Aorta (tissue), 5 donors: ENCODE measurements at regions not wholly inside any gene's neighbourhood (a gene's known extent, or its start where the extent isn't known, plus 50 kb on each side); places are given as distances from the start of the nearest gene placed in this dataset.
A peak's percentile ranks its signal among the peaks of the same experiment; 100 is the strongest.
"Not testable (repeated sequence)": the region's sequence is repeated elsewhere in the genome, so short reads cannot be mapped to it uniquely, and the experiment has no call there.

Source experiments
- ATAC-seq: fragments of 200-7000 bp; cut with Tn5 transposase; one replicate; pipeline ENCODE4 v1.9.1; 2022; ENCODE audit warnings: moderate library complexity; ENCODE audit not compliant: low FRiP score
- DNase-seq, 2 donors: peaks; one replicate each; pipeline ENCODE4 v3.0.0-alpha.2; 2020
- H3K27ac ChIP-seq, 2 donors: one replicate each; pipeline ENCODE4 v1.5.1; 2013; ENCODE audit warnings: low read length in 2 of 2, mild to moderate bottlenecking in 2 of 2, moderate library complexity in 2 of 2, control low read depth in 1 of 2, inconsistent platforms in 1 of 2, low read depth in 1 of 2
- H3K27me3 ChIP-seq, 2 donors: one replicate each; pipeline ENCODE4 v1.6.1; 2013; ENCODE audit warnings: control low read depth in 1 of 2, low read length in 1 of 2, mild to moderate bottlenecking in 1 of 2, moderate library complexity in 1 of 2; ENCODE audit not compliant: insufficient read depth in 2 of 2, control insufficient read depth in 1 of 2
- H3K36me3 ChIP-seq, 2 donors: one replicate each; pipeline ENCODE4 v1.6.1; 2013; ENCODE audit warnings: control low read depth in 1 of 2, low read length in 1 of 2, mild to moderate bottlenecking in 1 of 2; ENCODE audit not compliant: insufficient read depth in 2 of 2, control insufficient read depth in 1 of 2
- H3K4me1 ChIP-seq, 2 donors: one replicate each; pipeline ENCODE4 v1.6.1; 2013; ENCODE audit warnings: low read length in 2 of 2, control low read depth in 1 of 2, mild to moderate bottlenecking in 1 of 2, moderate library complexity in 1 of 2; ENCODE audit not compliant: insufficient read depth in 2 of 2, control insufficient read depth in 1 of 2
- H3K4me3 ChIP-seq, 2 donors: one replicate each; pipeline ENCODE4 v1.5.1; 2013; ENCODE audit warnings: low read length in 2 of 2, control low read depth in 1 of 2, mild to moderate bottlenecking in 1 of 2
- H3K9me3 ChIP-seq: one replicate; pipeline ENCODE4 v1.6.1; 2013; ENCODE audit warnings: mild to moderate bottlenecking, low read length; ENCODE audit not compliant: control insufficient read depth
- WGBS, 2 donors: extraction: QIAGEN DNeasy Blood & Tissue Kit; methylation state at CpG; one replicate each; pipeline ENCODE4 v1.1.7; 2013; 5-methylcytosine and 5-hydroxymethylcytosine counted together
- intact Hi-C, 2 donors: fragments of 100-400 bp; cut with DNase I; formaldehyde crosslinking; loops; one replicate each; pipeline versions ENCODE4 v1.14.2 to v1.15.0; 2022
- donor health status: healthy with polysubstance abuse.
- donor health status: Bipolar disorder and iron deficiency.
- donor health status: DM: no; HTN: no; CAD: no.
- donor health status: DM: no; HTN: no; CAD: no.
- donor health status: DM: yes; HTN: yes; CAD: no.

- DNase-seq, H3K9me3 ChIP-seq, intact Hi-C loops, H3K36me3 ChIP-seq, H3K27me3 ChIP-seq, H3K4me3 ChIP-seq, H3K4me1 ChIP-seq, H3K27ac ChIP-seq, ATAC-seq: not testable (repeated sequence)
- WGBS, 2 donors: 90 to 93% methylated on average over 1 of the region's 1 CpG
Observed at GRCh38 chr6:168186018-168186417, 107.0 kb upstream of the FRMD1 start.

GRCh38 chr6:168184701-168185100, 105.7 kb upstream of the FRMD1 start:
- Histone ChIP-seq H3K27ac (no peak overlapping the region), H3K4me3 (no peak overlapping the region), H3K9me3 (no peaks in the 10 kb centered on the region), H3K4me1 (no peaks in the 10 kb centered on the region), H3K36me3 (no peaks in the 10 kb centered on the region), H3K27me3 (no peaks in the 10 kb centered on the region)
- ATAC-seq (no peak), DNase-seq (no peak)
- intact Hi-C loops: no loop called here
- WGBS, 2 donors: 94 to 97% methylated on average over 5 of the region's 5 CpGs

GRCh38 chr6:168183613-168183970, 104.6 kb upstream of the FRMD1 start:
- 86 to 89% methylated on average over 6 of the region's 6 CpGs for WGBS, 2 donors
- no peak overlapping the region for H3K4me3 ChIP-seq
- H3K36me3 ChIP-seq: no peaks in the 10 kb centered on the region
- no peaks in the 10 kb centered on the region for H3K27me3 ChIP-seq
- no peak overlapping the region for H3K27ac ChIP-seq
- no peak for ATAC-seq
- intact Hi-C loops: no loop called here
- H3K9me3 ChIP-seq: no peaks in the 10 kb centered on the region
- no peaks in the 10 kb centered on the region for H3K4me1 ChIP-seq
- no peak for DNase-seq

- intact Hi-C loops: no loop called here
- no peak for ATAC-seq
- DNase-seq: no peak
Observed at GRCh38 chr6:168182908-168183612, 104.0 kb upstream of the FRMD1 start.

GRCh38 chr6:168182366-168182765, 103.4 kb upstream of the FRMD1 start:
- H3K27ac ChIP-seq: no peak overlapping the region
- no peaks in the 10 kb centered on the region for H3K9me3 ChIP-seq
- no peaks in the 10 kb centered on the region for H3K27me3 ChIP-seq
- H3K36me3 ChIP-seq: no peaks in the 10 kb centered on the region
- no peak for ATAC-seq
- DNase-seq: no peak
- no peak overlapping the region for H3K4me3 ChIP-seq
- WGBS, 2 donors: 93 to 94% methylated on average over 8 of the region's 8 CpGs
- intact Hi-C loops: no loop called here
- H3K4me1 ChIP-seq: no peaks in the 10 kb centered on the region

More at GRCh38 chr6:168182908-168183612, 104.0 kb upstream of the FRMD1 start:
- Histone ChIP-seq H3K27ac (no peak overlapping the region), H3K4me3 (no peak overlapping the region), H3K36me3 (no peaks in the 10 kb centered on the region), H3K27me3 (no peaks in the 10 kb centered on the region), H3K4me1 (no peaks in the 10 kb centered on the region), H3K9me3 (no peaks in the 10 kb centered on the region)
- 87 to 94% methylated on average over 22 of the region's 22 CpGs for WGBS, 2 donors

- Histone ChIP-seq H3K27ac (no peak overlapping the region), H3K4me1 (no peaks in the 10 kb centered on the region), H3K27me3 (no peaks in the 10 kb centered on the region), H3K9me3 (no peaks in the 10 kb centered on the region), H3K4me3 (no peak overlapping the region), H3K36me3 (no peaks in the 10 kb centered on the region)
- 88 to 89% methylated on average over 11 of the region's 11 CpGs for WGBS, 2 donors
- DNase-seq (peak in 1 of 2 donors; percentile 50), ATAC-seq (no peak)
- intact Hi-C loops: no loop called here
Observed at GRCh38 chr6:168181876-168182275, 102.9 kb upstream of the FRMD1 start.

- Histone ChIP-seq H3K4me1 (no peaks in the 10 kb centered on the region), H3K27me3 (no peaks in the 10 kb centered on the region), H3K9me3 (no peaks in the 10 kb centered on the region), H3K27ac (no peak overlapping the region), H3K4me3 (no peak overlapping the region), H3K36me3 (no peaks in the 10 kb centered on the region)
- 92 to 93% methylated on average over 6 of the region's 6 CpGs for WGBS, 2 donors
- DNase-seq (no peak), ATAC-seq (no peak)
- intact Hi-C loops: no loop called here
Observed at GRCh38 chr6:168181316-168181715, 102.3 kb upstream of the FRMD1 start.

GRCh38 chr6:168180548-168181011, 101.6 kb upstream of the FRMD1 start:
- DNase-seq (peak in 1 of 2 donors; percentile 47), ATAC-seq (no peak)
- no peak overlapping the region for H3K27ac ChIP-seq
- no peaks in the 10 kb centered on the region for H3K4me1 ChIP-seq
- no peak overlapping the region for H3K4me3 ChIP-seq
- no peaks in the 10 kb centered on the region for H3K27me3 ChIP-seq
- H3K36me3 ChIP-seq: no peaks in the 10 kb centered on the region
- WGBS, 2 donors: 93 to 94% methylated on average over 19 of the region's 19 CpGs
- no peaks in the 10 kb centered on the region for H3K9me3 ChIP-seq
- intact Hi-C loops: no loop called here

GRCh38 chr6:168179702-168180382, 100.8 kb upstream of the FRMD1 start:
- H3K4me3 ChIP-seq: no peak overlapping the region
- no peaks in the 10 kb centered on the region for H3K9me3 ChIP-seq
- DNase-seq (no peak), ATAC-seq (no peak)
- no peaks in the 10 kb centered on the region for H3K36me3 ChIP-seq
- no peak overlapping the region for H3K27ac ChIP-seq
- no peaks in the 10 kb centered on the region for H3K4me1 ChIP-seq
- no peaks in the 10 kb centered on the region for H3K27me3 ChIP-seq
- intact Hi-C loops: no loop called here
- 92 to 96% methylated on average over 25 of the region's 25 CpGs for WGBS, 2 donors
